ENCODE measurements at regions not wholly inside any gene's neighbourhood (a gene's known extent, or its start where the extent isn't known, plus 50 kb on each side); places are given as distances from the start of the nearest gene placed in this dataset.

DNA sequence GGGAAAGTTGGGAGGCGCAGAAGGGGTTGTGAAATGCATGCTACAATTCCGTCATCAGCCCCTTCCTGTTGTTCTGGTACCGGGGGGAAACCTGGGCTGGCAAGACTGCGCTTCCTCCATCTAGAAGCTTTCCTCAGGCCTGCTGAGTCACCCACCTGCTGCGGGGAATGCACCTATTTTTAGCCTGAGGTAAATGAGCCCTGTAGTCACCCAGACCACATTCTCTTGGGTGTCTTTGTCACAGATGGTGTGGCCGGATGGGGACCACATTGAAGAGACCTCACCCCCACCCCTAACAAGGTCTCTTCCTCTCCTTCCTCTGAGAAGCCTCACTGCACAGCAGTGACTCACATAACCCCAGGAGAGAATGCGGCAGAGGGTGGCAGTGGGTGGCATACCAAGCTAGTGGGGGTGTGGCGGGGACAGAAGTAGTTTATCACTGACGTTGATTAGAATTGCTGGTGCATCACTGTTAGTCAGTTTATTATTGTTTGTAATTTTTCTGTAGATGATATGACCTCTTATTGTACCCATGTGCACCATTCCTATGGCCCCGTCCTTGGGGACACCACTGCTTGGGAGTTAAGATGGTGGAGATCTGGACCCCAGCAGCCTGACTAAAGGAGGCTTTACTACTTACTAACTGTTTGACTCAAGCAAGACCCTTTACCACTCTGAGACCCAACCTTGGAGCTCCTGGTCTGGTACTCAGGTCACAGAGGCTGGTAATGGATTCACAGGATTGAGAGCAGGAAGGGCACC lies 83.0 kb upstream of the DUSP5 start:
- DNase-seq, result peak; percentile 50 to 68

DNA sequence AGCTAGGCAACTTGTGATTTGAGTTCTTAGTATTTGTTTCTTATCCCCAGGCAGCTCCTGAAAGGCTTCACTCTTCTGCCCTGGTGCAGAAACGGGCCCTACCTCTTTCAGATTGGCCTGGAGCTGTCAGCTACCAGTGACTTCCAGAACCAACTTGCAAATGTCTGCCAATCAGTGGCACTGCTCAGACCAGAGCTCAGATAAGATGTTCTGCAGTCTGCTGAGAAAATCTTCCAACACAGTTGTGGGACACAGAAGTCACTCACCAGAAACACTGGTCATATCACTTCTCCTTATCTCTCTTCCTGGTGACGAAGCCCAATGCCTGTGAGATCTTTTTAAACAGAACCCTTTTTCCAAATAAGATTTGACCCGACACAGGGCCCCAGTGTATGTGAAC lies 81.9 kb upstream of the DUSP5 start:
- peak in 1 of 2 donors; percentile 44 for DNase-seq

DNA sequence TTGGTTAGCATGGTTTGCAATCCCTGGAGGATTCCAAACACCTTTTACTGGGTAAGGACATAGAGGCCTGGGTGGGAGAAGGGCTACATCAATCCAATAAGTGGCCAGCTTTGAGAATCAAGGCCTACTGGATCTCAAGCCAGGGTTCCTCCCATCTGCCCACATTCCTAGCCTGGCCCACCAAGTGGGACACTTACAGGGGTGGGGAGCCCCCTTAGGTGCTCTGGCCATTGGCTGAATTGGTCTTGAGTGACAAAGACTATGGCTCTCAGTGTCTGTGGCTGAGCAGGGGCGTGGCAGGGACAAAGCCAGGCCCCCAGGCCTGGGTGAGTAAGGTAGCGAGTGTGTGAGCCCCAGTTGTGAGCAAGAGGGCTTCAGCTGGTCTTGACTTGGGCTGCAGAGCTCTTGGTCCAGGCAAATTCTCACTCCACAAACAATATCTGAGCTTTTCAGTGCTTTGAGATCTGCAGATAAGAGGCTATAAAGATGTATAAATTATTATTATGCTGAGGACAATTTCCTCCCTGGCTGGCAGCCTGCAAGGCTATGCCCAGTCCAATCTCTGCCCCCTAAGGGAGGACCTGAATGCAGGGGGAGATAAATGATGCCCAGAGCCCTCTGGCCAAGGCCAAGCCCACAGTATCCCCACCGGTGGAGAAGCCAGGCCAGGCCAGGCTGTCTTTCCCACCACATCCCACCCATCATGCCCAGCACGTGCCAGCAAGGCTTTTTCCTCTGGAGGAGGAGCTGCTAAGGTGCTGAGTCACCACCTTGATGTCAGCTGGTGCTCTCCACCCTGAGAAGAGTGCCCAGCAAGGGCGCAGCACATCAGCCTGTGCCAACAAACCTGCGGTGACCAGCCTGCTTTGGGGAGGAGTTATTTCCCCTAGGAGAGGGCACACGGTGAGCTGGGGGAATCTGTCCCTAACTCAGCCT lies 80.7 kb upstream of the DUSP5 start:
- DNase-seq, result no peak

DNA sequence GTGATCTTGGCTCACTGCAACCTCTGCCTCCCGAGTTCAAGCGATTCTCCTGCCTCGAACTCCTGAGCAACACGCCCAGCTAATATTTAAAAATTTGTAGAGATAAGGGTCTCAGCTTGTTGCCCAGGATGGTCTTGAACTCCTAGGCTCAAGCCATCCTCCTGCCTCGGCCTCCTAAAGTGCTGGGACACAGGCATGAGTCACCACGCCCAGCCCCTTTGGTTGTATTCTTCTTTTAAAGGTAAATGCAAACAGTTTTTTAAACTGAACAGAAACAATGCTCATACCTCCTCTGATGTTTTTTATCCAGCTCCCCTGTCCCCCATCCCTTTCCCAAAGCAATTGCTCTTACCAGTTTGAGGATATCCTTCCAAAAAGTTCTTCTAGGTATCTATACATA lies 79.5 kb upstream of the DUSP5 start:
- DNase-seq, result no peak

DNA sequence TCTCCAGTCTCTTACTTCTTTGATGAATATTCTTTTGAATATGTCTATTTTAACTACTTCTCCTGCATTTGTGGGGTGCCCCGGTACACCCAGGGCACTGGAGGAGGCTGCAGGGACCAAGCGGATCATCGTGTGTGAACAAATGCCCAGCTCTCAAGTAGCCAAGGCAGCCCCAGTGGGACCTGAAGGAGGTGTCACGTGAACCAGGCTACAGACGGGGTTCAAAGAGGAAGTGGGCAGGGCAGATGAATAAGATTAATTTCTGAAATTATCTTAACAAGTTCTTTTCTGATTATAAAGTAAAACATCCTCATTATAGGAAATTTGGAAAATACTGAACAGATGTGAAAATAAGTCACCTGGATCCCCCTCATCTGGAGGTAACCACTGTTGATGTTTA lies 78.4 kb upstream of the DUSP5 start:
- no peak for DNase-seq

DNA sequence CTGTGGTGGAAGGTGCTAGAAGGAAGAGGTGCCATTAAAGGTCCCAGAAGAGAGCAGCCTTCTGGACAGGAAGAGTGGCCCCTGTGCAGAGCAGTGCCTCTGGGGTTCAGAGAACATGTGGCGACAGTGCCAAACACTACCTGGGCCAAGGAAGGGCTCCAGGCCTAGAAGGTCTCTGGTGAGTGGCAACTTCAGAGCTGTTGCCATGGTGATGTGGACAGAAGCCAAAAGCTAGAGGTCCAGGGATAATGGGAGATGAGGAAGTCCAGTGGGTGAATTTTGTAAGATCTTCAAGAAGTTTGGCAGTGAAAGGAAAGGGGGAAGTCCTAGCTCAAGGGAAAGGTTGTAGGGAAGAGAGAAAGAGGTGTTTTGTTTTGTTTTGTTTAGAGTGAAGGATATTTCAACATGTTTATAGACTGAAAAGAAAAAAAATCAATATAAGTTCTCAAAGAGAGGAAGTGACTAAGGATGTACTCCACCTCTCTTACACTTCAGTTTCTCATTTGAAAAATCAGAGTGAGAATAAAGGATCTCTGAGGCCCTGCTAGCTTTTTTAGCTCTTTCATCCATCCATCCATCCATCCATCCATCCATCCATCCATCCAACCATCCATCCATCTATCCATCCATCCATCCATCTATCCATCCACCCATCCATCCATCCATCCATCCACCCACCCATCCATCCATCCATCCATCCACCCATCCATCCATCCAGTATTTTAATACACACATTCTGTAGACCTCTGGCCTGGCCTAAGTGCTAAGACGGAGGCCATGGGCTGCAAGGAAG lies 77.1 kb upstream of the DUSP5 start:
- peak; percentile 56 to 66 for DNase-seq

DNA sequence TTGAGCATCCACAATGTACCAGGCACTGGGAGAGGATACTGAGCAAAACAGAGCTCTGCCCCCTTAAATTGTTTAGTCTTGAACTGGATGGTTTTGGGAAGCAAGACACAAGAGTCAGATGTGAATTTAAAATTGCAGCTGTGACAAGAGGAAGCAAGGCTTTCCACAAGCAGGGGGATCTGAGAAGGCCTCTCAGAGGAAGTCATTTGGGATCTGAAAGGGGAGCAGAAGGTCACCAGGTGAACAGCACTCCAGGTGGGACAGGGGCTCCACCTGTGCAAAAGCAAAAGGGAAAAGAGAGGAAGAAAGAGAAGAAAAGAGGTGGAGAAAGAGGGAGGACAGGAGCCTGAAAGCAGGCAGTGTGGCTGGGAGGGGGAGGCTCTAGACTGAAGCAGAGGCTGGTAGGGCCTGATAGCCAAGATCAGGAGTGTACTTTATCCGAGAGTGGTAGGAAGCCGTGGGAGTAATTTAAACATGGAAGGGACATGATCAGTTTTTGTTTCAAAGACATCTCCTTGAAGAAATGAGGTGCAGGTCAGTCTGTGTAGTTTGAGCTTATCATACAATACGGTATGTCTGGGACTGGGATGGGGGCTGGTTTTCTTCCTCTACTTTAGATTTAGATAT lies 76.1 kb upstream of the DUSP5 start:
- DNase-seq, result peak in 1 of 2 donors; percentile 40

DNA sequence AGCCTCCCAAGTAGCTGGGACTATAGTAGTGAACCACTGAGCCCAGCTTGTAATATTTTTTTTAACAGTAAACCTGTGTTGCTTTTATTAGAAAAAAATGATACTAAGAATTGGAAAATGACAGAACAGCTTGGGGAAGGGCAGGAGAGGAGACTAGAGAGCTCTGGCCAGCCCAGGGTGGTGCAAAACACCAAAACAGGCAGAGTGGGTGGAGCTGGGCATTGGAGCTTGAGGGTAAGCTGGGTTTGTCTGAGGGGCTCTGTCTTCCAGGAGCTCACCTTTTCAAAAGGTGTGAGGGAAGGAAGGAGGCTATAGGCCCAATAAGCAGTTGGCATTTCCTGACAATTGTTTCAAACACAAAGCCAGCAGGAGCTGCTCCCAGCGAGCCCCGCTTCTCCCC lies 75.2 kb upstream of the DUSP5 start:
- DNase-seq, result no peak

DNA sequence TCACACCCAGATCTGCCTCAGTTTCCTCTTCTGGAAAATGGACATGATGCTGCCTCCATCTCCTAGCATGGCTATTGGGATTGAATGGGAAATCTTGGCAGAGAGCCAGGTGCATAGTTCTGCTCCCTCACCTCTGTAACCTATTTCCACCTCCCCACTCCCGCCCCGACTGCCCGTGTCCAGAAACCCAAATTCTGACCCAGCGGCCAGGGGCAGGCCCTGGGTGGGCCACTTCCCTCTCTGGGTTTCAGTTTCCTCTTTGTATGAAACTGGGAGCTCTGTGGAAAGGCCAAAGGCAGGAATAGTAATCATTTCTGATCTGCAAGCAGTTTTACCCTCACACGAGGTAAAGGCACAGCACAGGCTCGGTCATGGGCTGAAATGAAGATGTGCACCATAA lies 74.1 kb upstream of the DUSP5 start:
- DNase-seq, result peak; percentile 81 to 87

DNA sequence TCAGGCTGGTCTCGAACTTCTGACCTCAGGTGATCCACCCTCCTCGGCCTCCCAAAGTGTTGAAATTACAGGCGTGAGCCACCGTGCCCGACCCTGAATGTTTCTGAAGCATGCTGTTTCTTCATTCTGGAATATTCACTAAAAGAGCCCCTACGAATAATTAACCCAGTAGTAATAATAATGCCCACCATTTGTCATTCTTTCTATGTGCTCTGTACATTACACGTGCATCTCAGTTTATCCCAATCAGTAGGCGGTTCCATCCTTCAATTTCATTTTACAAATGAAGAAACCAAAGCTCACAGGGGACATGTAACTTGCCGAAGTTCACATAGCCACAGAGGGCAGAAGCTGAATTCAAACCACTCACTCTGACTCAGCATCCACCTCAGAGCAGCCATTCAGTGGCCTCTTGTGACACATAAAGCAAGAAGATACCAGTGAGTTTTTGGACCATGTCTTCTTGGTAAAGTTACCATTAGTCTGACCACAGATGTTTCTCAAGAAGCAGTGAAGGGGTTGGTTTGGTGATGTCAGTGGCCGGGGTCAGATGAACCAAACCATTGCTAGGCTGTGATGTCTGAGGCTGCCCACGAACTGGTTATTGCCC lies 71.9 kb upstream of the DUSP5 start:
- peak; percentile 91 to 92 for DNase-seq

DNA sequence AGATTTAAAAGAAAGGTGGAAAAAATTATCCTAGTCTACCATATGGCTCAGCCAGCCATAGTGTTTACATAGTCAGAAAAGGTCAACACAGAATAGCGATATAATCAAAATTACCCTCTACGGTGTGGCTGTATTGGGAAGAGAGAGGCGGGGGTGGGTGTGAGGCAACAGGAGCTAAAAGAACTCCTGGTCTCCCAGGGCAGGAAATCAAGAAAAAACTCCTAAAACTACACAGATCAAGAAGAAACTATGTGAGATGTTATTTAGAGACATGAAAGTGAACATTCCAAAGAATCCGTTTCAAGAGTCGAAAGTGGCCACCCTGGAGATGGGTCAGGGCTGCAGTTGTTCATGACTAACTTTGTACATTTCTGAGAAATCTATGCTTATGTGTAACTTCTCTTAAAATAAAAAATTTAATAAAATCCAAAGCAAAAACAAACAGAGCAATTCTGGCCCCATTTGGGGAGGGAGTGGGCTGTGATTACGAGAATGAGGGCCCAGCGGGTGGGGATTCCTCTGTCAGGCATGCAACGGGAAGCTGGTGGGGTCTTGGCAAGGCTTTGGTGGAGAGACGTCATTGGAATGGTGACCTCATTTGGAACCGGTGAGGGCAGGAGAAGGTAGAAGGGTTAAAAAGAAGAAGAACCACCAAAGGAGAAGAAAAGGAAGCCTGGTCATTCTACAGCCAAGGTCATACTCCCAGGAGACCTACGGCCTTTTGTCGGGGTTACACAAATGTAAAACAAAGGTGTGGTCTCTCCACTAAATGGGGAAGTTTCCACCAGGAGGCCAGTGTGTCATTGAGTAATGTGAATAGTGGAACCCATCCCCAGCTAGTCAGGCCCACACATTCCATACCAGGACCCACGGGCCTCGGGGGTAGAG lies 71.2 kb upstream of the DUSP5 start:
- peak; percentile 75 to 77 for DNase-seq

DNA sequence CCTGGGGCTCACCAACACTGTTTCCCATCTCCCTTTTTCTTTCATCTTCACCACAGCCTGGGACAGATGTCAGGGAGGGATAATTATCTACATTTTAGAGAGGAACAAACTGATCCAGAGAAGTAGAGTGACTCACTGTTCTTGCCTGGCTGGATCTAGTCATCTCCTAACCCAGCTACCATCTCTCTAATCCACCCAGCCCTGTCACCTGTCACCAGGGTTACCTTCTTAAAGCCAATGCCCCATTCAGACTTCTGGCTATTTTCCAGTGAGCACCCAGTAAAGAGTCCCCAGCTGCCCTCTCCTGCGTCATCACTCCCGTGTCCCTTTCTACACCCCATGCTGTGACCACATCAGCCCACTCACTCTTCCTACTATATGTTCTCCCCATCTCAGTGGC lies 68.4 kb upstream of the DUSP5 start:
- DNase-seq, result peak in 1 of 2 donors; percentile 30

DNA sequence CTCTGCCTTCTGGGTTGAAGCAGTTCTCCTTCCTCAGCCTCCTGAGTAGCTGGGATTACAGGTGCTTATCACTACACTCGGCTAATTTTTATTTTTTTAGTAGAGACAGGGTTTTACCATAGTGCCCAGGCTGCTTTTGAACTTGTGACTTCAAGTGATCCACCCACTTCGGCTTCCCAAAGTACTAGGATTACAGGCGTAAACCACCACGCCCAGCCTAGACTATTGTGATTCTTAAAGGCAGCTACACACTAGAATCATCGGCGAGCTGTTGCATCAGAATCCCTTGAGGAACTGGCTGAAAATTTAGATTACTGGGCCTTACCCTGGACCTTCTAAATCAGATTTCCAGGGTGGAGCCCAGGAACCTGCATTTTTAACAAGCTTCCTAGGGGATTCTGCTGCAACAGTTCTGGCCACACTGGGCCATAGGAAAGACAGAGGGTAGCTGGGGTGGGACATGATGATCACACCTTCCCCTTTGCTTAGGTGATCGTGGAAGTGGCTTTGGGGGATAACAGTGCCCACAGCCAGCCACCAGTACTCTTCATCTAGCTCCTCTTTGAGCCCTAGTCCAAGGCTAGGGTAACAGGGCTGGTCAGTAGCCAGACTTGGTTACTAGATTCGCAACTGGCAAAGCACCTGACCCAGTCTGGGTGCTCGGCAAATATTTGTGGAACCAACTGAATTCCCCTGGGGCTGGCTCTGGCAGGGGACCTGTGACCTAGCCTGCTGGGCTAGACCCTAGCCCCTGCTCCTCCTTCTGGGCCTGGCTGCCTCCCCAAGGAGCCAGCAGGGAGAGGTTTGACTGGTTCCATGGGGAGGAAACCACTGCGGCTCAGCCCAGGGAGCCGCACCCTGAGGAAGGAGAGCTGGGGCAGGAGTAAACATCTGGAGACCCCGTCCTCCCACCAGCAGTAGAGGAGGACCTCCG lies 67.1 kb upstream of the DUSP5 start:
- DNase-seq, result peak; percentile 82

DNA sequence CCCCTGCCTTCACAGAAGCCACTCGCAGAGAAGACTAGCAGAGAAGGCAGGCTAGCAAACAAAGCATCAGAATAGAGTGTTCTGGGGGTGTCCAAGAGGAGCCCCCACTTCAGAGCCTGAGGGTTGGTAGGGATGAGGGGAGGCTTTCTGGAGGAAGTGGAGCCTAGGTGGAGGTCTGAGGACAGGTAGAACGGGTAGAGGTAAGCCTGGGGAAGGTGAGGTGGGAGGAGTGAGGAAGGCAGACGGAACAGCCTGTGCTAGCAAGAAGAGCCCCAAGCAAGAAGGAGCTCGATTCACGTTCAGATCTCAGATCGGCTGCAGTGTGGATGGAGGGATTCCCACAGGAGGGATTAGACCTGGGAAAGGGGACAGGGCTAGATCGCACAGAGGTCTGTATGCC lies 66.0 kb upstream of the DUSP5 start:
- no peak for DNase-seq

DNA sequence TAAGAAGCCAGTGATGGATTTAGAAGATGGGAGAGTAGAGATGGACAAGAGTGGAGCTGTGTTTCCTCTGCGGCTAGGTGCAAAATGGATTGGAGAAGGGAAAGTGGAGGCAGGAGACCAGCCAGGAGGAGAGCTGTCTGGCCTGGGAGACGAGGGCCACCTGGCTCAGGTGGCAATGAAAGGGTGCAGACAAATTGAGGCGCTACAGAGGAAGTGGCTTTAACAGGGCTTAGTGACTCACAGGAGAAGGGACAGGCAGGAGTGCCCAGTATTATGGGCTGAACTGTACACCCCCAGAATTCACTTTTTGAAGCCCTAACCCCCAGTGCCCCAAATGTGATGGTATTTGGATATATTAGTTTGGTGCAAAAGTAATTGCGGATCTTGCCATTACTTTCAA lies 65.6 kb upstream of the DUSP5 start:
- DNase-seq, result no peak

DNA sequence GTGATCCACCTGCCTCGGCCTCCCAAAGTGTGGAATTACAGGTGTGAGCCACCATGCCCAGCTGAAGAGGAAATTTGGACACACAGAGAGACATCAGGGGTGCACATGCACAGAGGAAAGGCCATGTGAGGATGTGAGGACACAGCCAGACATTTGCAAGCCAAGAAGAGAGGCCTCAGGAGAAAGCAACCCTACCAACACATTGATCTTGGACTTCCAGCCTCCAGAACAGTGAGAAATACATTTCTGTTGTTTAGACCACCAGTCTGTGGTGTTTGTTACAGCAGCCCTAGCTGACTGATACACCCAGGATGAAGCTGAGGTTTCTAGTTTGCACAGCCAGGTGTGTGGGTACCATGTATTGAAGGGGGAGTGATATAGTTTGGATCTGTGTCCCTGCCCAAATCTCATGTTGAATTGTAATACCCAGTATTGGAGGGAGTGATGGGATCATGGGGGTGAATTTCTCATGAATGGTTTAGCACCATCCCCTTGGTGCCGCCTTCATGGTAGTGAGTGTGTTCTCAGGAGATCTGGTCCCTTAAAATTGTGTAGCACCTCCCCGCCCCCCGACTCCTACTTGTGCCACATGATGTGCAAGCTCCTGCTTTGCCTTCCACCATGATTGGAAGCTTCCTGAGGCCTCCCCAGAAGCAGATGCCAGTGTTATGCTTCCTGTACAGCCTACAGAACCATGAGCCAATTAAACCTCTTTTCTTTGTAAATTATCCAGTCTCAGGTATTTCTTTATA lies 64.7 kb upstream of the DUSP5 start:
- no peak for DNase-seq

DNA sequence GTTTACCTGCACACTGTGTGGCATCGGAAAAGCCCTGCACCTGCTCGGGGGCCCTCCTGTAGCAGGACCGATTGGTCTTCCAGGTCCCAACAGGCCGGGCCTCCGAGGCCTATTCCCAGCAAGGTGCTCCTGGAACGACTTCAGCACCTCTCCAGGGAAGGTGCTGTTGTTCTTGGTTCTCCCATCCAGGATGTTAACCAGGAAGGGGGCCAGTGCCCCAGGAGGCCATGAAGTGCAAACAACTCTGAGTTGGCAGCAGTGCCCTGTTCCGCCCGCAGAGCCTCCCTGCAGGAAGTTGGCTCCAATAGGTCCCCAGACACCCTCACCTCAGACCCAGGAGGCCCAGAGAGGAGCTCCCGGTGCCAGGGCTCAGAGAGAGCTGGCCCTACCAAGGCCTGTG lies 64.0 kb upstream of the DUSP5 start:
- no peak for DNase-seq

DNA sequence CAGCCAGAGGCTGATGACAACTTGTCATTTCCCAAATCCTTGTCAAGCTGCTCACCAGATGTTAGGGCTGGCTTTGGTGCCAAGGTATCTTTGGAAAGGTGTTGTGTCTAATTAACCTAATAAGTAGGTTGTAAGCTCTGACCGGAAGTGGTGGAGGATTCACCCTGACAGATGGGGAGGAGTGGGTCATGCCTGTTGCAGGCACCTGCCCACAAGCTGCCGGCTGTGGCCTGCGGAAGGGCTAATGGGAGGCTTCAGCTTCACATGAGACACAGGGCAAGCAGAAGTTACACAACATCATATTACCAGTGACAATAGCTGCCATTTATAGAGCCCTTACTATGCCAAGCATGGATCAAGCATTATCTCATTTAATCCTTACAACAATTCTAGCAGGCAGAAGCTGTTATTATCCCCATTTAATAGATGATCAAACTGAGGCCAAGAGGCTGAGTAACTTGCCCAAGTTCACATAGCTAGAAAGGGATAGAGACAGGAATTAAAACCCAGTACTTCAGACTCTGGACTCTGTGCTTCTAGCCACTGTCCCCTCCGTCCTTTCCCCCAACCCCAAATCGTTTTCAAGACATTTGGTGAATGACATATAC lies 63.1 kb upstream of the DUSP5 start:
- peak; percentile 38 to 80 for DNase-seq
